KG1 (cell line): ENCODE measurements at regions not wholly inside any gene's neighbourhood (a gene's known extent, or its start where the extent isn't known, plus 50 kb on each side); places are given as distances from the start of the nearest gene placed in this dataset.
"Not testable (repeated sequence)": the region's sequence is repeated elsewhere in the genome, so short reads cannot be mapped to it uniquely, and the experiment has no call there.

Experiments
- DNase-seq: peaks from one replicate; lab custom pipeline; 2025; lab: John Stamatoyannopoulos, UW

DNA sequence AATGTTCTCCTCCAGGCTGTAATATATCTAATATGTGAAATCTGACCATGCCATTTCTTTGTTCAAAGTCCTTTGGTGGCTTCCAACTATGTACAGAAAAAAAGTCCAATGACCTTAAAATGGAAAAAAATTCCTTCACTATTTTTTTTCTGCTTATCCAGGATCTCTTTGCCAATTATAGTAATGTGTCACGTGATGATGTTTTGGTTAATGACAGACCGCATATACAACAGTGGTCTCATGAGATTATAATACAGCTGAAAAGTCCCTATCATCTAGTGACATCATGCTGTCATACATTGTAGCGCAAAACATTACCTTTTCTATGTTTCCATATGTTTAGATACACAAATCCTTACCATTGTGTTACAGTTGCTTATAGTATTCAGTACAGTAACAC is 477.6 kb downstream of the TMEM232 start:
- no peak for DNase-seq

DNA sequence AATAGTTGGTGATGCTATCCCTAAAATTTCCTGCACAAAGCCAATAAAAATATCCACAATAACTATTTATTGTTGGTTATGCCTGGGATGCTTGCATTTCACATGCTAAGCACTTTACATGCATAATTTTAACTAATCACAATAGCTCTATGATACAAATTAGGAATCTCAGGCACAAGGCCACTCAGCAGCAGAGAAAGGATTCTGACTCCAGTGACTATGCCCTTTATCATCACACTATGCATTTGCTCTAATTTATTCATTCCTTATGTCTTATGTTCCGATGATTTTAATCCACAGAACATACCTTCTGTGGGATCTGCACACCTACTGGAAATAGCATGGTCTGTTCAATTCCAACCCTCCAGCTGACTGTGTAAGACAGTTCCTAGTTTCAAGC is 476.1 kb downstream of the TMEM232 start:
- DNase-seq, result no peak

DNA sequence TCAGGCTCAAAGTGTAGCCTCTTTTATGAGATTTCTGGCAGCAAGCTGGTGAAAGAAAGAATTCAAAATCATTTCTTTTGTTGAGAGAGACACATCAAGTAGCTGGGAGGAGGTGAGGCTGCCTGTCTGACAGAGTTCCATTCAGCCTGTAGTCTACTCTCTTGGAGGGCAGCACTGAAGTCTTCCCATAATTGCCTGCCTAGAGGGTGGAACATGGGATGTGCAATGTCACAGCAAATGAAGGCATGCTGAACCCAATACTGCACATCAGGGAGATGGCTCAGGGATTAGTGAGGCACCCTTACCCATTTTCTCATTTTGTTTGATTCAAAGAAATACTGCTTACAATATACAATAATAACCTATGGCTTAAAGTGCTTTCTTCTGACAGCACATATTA is 475.7 kb downstream of the TMEM232 start:
- no peak for DNase-seq

DNA sequence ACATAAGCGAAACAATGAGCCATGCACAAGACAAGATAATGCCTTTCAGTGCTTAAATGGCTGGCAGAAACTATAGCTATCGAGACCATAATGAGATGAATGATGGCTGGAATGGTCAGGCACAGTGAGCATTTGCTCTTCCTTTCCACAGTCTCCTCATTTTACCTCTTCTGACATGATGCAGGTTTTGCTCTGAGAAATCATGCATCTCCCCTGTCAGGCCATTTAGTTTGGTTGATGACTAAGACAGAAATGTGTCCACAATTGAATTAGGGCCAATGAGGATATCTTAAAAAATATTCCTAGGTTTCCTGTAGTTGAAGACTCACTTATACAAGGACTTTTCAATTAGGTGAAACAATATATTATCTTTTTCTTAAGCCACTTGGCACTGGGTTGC is 475.1 kb downstream of the TMEM232 start:
- no peak for DNase-seq

DNA sequence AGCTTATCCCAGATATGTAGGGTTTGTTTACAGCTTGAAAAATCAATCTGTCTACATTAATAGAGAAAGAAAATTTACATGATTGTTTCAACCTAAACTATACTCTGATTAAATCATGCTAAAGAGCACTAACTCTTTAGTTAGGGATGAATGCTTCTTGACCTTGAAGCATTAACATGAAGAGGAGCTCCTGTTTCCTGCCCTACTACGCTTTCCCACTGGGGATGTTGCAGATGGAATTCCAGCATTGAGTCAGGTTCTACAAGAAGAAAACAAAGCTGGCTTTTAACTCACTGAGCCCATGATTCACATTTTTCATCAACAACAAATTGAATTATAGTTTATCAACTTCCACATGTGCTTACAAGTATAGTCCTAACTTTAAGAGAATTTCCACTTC is 471.3 kb downstream of the TMEM232 start:
- DNase-seq, result no peak

DNA sequence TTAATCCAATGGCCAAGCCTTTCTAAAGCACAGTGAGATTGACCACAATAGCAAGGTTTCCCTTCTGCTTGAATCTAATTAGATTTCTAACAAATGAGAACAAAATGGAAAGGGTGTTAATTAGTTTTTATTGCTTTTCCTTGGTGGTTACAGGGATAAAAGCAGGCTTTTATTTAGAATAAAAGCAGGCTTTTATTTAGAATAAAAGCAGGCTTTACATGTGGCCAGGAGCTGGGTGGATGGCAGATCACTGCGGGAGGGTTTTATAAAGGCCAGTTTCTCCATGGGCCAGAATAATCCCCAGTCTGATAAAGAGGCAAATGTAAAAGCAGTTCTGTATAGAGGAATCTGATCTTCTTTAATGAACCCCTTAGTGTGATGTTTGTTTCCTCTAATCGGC is 470.2 kb downstream of the TMEM232 start:
- no peak for DNase-seq

DNA sequence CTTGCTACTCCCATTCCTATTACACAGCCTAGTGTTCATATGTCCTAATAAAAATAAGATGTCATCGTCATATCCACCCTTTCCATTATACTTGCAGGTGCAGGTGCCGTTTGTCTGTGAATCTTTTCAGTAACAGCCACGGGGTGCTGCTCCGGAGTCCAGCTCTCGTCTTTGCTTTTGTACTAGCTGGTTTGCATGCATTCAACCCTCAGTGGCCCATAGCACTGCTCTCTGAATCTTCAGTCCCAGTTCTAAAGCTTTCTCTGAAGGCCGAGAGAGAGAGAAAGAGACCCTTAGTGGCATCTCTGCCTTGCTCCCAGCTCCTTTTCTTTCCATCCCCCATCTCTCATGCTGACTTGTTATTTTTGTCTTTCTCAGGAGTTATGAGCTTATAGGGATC is 468.5 kb downstream of the TMEM232 start:
- no peak for DNase-seq

DNA sequence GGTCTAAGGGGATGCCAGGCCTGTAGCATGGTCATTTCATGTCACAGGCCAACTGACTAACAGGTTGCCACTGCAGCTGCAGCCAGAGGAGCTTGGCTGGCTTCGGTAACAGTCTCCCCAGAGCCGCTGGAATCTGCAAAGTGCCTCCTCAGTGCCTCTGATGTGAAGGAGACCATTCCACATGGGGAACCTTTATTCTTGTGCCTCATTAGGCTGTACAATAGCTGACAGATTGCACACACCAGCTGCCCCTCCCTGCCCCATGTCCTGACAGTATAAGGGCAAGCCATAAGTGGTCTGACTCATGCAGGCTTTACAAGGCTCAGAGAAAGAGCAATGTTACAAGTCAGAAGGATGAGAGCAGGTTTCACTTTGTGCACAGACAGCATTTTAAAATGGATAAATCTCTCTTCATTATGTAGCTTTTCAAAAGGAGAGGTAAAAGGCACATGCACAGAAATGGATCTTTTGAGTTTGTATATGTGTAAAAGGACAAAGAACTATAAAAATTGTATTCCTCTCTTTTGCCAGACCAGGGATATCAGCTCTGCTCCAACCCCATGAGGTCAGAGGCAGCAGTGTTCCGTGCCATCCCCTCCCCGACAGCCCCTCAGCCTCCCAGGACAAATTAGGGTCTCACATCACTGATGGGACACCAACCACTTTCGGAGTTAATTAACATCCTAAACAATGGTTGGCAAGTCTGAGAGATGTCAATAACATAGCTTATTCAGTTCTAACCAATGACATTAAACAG is 467.8 kb downstream of the TMEM232 start:
- no peak for DNase-seq

DNA sequence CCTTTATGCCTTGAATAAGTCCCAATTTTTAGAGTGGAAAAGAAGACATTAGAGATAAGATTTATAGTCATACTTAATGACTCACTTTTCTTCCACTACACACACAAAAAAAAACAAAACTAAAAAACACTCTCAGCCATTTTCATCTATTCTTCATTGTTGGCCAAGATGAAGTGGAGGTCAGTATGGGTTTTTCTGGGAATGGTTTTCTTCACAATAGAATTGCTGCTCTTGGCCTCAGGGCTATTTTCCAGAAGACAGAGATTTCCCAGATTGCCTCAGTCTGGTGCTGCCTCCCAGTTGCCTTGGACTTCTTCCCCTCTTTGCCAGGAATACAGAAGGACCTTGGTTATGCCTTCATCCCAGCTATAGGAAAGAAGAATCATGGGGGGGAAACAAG is 463.7 kb downstream of the TMEM232 start:
- no peak for DNase-seq

DNA sequence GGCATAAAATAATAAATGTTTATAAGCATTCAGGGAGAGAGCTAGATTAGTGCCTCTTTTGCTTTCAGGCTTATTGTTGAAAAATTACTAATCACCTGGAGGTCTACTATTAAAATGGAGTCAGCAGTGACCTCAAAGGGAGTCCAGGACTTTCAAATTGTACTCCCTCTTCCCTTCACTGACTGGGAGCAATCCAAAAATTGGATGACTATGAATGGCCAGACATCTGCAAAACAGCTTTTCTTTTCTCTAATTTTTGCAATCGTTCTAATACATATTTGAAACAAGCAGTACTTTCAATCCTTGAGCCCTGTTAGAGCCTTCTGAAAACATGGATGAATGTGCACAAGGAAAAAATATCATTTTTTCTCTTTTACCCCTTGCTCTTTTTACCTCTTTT is 461.8 kb downstream of the TMEM232 start:
- no peak for DNase-seq

DNA sequence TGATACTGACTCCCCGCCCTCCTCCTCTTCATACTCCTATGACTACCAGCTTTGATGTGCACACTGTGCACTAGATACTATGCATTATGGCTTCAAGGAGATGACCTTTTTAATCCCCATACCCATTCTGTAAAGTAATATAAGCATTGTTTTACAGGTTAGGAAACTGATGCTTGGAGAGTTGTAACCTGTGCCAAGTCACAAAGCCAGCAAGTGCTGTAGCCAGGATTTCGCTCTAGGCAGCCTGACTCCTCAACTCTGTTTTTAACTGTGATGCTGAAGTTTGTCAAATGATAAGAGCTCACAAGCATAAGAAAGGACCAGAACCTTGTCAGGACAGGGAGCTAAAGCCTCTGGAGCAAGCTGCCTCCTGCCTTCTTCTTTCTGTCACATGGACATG is 461.3 kb downstream of the TMEM232 start:
- DNase-seq, result no peak

DNA sequence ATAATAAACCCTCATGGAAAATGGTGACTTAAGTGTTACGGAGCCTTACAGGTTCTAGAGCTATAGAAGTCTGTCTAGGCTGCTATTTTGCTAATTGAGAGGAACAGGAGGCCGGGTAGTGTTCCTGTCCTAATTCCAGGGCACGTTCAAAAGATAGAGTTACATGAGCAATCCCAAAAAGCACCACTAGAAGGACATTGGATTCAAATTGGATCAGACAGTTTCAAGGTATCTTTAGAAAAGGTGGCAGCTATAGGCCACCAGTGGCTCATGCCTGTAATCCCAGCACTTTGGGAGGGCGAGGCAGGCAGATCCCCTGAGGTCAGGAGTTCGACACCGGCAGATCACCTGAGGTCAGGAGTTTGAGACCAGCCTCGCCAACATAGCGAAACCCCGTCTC is 458.8 kb downstream of the TMEM232 start:
- DNase-seq, result no peak

DNA sequence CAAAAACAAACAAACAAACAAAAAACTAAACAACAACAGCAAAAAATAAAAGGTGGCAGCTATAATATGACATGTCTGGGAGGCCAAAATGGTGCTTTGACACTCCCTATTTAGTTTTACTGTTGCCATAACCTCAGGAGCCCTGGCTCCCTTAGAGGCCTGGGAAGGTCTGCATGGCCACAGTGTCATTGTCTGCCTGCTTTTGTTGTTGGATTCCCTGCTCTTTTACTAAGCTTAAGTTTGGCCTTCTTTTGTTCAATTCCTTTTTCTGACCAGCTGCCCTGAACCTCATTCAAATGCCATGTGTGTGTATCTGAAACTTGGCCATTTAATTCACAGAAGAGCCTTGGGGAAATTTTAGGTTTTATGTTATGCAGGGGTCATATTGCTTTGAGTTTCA is 458.2 kb downstream of the TMEM232 start:
- DNase-seq, result no peak

DNA sequence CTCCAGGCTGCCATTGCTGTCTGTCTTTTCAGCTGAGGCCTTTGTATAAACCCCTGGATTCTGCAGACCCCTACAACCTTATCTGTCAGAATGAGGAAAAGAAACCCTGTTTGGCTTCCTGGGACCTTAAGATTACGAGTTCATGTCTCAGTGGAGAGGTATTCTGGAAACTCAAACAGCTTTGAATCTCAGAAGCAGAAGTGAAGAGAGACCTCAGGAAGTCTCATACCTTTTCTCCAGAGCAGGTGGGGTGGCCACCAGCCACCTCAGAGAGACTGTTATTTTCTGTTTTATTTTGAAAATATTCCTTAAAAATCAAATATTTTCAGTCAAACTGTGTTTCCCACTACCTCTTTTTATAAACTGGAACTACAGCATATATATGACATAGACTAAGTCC is 457.5 kb downstream of the TMEM232 start:
- no peak for DNase-seq

DNA sequence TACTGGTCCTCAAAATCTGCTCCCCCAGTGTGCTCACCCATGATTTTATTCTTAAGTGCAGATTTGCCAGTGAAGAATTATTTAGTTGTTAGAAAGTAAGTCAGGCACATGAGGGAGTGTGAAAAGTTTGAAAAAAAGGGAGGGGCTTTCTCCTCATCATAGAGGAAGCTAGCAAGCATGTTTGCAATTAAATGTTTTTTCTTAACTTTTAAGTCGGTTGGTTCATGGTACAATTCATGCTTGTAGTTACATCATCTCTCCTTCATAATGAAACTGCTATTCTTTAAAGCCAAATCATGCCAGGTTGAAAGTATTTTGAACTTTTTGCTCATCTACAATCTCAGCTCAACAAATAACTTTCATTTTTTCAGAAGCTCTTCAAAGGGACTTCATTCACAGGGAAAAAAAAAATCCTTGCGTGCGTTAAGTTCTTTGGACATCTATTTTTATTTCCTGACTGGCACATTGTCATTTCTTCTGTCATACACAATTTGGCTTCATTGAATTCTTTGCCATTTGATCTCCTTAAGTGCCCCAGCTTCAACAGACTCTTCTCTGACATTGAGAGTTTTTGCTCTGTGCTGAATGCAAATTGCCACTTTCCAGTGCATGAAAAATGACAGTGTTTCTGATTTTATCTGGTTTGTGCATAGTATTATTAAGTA is 456.9 kb downstream of the TMEM232 start:
- DNase-seq, result no peak

DNA sequence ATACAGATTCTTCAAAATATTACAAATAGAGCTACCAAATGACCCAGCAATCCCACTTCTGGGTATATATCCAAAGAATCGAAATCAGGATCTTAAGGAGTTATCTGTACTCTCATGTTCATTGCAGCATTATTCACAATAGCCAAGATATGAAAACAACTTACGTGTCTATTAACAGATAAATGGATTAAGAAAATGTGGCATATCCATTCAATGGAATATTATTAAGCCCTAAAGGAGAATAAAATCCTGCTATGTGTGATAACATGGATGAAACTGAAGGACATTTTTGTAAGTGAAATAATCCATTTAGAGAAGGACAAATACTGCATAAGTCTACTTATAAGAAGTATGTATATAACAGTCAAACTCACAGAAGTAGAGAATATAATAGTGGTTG is 450.6 kb downstream of the TMEM232 start:
- DNase-seq, result no peak

DNA sequence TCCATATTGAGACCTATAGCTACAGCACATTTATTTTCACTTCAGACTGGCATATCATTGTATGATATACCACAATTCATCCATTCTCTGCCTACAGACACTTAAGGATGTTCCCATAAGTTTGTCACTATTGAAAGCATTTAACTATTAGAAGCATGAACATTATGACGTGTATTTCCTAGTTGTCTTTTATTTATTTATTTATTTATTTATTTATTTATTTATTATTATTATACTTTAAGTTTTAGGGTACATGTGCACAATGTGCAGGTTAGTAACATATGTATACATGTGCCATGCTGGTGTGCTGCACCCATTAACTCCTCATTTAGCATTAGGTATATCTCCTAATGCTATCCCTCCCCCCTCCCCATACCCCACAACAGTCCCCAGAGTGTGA is 448.0 kb downstream of the TMEM232 start:
- not testable (repeated sequence) for DNase-seq

DNA sequence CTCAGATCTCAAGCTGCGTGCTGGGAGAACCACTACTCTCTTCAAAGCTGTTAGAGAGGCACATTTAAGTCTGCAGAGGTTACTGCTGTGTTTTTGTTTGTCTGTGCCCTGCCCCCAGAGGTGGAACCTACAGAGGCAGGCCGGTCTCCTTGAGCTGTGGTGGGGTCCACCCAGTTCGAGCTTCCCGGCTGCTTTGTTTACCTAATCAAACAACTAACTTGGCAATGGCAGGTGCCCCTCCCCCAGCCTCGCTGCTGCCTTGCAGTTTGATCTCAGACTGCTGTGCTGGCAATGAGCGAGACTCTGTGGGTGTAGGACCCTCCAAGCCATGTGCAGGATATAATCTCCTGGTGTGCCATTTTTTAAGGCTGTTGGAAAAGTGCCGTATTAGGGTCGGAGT is 442.4 kb downstream of the TMEM232 start:
- not testable (repeated sequence) for DNase-seq

DNA sequence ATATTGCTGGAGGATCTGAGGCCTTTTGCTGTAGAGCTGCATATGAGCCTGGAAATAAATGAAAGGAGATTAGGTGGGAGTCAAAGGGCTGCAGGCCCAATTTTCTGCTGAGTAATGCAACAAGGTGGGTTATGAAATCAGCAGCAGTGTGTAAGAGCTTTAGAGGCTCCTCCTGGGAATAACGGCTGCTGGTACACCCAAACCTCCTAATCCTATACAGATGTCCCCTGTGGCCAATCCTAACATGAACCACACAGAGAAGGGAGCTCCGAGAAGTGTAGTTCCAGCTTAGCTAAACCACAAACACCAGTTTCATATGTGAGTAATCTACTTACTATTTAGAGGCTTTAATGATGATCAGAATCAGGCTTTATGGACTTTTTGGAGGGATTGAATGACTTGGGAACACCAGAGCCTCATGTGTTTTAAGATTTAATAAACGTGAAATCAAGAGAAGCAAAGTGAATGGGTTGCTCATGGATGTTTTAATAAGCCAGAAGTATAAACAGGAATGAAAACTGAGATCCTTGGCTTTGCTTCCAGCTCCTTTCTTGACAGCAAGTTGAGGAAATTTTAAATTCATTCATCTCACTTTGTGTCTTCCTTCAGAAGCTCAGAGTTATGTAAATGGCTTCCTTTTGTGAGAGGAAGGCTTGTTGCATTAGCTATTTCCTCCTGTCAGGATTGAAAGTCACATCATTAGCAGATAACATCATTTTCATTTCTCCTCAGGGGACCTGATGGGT is 437.5 kb downstream of the TMEM232 start:
- DNase-seq, result no peak

DNA sequence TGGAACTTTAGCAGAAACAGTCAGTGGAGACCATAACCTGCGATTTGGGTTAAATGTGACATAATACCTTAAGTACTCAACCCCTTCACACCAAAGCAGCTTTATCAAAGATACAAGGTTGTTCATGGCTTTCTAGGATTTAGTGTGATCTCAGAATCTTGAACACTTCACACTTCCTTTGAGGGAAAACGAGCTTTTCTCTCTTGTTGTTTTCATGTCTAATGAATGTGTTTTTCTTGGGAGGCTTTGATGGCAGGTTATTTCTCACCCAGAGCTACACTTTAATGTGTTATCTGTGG is 437.0 kb downstream of the TMEM232 start:
- no peak for DNase-seq

DNA sequence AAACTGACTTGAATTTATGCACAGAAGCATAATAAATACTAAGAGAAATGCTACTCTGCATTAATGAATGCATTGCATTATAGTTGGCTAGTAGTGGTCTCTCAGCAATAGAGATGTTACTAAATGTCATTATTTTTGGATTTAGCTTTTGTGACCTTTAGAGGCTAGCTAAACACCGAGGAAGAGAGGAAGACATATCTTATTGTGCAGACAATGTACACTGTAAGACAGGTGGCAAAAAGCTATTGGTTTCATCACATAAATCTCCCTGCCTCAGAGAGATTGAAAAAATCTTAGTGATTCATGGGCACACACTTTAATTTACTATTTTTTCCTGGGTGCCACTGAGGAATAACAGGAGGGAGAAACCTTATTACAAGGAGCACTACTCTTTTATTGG is 435.9 kb downstream of the TMEM232 start:
- DNase-seq, result no peak

DNA sequence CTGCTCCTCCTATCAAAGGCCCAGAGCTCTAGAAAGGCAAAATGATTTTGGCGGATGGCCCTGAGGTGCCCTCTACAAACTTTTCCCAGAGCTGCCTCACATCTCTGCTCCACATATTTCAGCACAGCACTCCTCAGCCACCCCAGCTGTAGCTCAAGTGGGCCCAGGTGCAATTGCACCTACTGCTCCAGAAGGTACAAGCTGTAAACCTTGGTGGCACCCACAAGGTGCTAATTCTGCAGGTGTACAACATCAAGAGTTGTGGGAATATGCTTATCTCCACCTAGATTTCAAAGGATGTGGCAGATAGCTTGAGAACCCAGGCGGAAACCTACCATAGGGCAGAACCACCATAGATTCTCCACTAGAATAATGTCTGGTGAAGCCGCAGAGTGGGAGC is 432.2 kb downstream of the TMEM232 start:
- DNase-seq, result no peak

DNA sequence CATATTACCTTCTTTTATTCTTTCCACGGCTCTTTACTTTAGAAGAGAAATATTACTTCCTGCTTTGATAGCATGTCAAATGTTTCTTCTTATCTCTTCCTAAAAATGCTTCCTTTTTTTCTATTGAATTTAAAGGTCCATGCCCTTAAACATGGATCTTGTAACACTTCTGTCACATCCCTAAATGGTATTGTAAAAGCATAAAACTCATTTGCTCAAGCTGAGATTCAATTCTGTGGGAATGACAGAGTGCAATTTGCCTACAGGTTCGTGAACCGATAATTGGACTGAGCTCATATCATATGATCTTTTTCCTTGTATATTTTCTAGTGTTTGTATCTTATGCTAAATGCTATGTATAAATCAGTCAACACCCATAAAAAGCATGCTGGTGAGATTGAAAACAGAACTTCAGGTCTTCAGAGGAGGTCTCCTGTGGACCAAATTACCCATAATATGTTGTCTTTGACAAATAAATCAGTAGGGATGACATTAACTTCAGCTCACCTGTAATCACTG is 429.3 kb downstream of the TMEM232 start:
- no peak for DNase-seq
